ENCODE measurements at regions not wholly inside any gene's neighbourhood (a gene's known extent, or its start where the extent isn't known, plus 50 kb on each side); places are given as distances from the start of the nearest gene placed in this dataset.
"Not testable (repeated sequence)": the region's sequence is repeated elsewhere in the genome, so short reads cannot be mapped to it uniquely, and the experiment has no call there.

- H3K9me3 ChIP-seq (ENCODE audit: control insufficient read depth, insufficient read depth, low read length), result peaks cover 88% of the 10 kb centered on the region
- not testable (repeated sequence) for H3K27ac ChIP-seq (ENCODE audit: low read depth, low read length)
Observed at GRCh38 chr21:5236846-5237675, 5284.3 kb upstream of the TPTE start.

GRCh38 chr21:5240521-5240920 is 5280.9 kb upstream of the TPTE start:
- not testable (repeated sequence) for H3K36me3 ChIP-seq (ENCODE audit: control insufficient read depth, insufficient read depth, low read length); H3K4me3 ChIP-seq (ENCODE audit: low read depth, low read length); H3K9ac ChIP-seq (ENCODE audit: low read depth, low read length); H3K27ac ChIP-seq (ENCODE audit: low read depth, low read length); H3K27me3 ChIP-seq (ENCODE audit: control insufficient read depth, insufficient read depth, low read length); H3K4me1 ChIP-seq (ENCODE audit: control insufficient read depth, insufficient read depth, low read length)
- H3K9me3 ChIP-seq (ENCODE audit: control insufficient read depth, insufficient read depth, low read length), result peaks cover 83% of the 10 kb centered on the region

More at GRCh38 chr21:5236846-5237675, 5284.3 kb upstream of the TPTE start:
- H3K36me3 ChIP-seq (ENCODE audit: control insufficient read depth, insufficient read depth, low read length); H3K4me1 ChIP-seq (ENCODE audit: control insufficient read depth, insufficient read depth, low read length); H3K9ac ChIP-seq (ENCODE audit: low read depth, low read length); H3K27me3 ChIP-seq (ENCODE audit: control insufficient read depth, insufficient read depth, low read length); H3K4me3 ChIP-seq (ENCODE audit: low read depth, low read length): not testable (repeated sequence)

- H3K36me3 ChIP-seq (ENCODE audit: control insufficient read depth, insufficient read depth, low read length); H3K27ac ChIP-seq (ENCODE audit: low read depth, low read length); H3K4me3 ChIP-seq (ENCODE audit: low read depth, low read length); H3K27me3 ChIP-seq (ENCODE audit: control insufficient read depth, insufficient read depth, low read length); H3K4me1 ChIP-seq (ENCODE audit: control insufficient read depth, insufficient read depth, low read length); H3K9ac ChIP-seq (ENCODE audit: low read depth, low read length): not testable (repeated sequence)
- peaks cover 81% of the 10 kb centered on the region for H3K9me3 ChIP-seq (ENCODE audit: control insufficient read depth, insufficient read depth, low read length)
Observed at GRCh38 chr21:5242732-5243131, 5278.7 kb upstream of the TPTE start.

- H3K9ac ChIP-seq (ENCODE audit: low read depth, low read length); H3K36me3 ChIP-seq (ENCODE audit: control insufficient read depth, insufficient read depth, low read length); H3K4me3 ChIP-seq (ENCODE audit: low read depth, low read length); H3K4me1 ChIP-seq (ENCODE audit: control insufficient read depth, insufficient read depth, low read length); H3K27ac ChIP-seq (ENCODE audit: low read depth, low read length); H3K27me3 ChIP-seq (ENCODE audit: control insufficient read depth, insufficient read depth, low read length): not testable (repeated sequence)
- H3K9me3 ChIP-seq (ENCODE audit: control insufficient read depth, insufficient read depth, low read length), result peaks cover 79% of the 10 kb centered on the region
Observed at GRCh38 chr21:5243257-5243656, 5278.1 kb upstream of the TPTE start.

GRCh38 chr21:5243715-5244375 is 5277.5 kb upstream of the TPTE start:
- H3K9ac ChIP-seq (ENCODE audit: low read depth, low read length); H3K36me3 ChIP-seq (ENCODE audit: control insufficient read depth, insufficient read depth, low read length): not testable (repeated sequence)

GRCh38 chr21:5244376-5244718 is 5277.0 kb upstream of the TPTE start:
- not testable (repeated sequence) for H3K4me1 ChIP-seq (ENCODE audit: control insufficient read depth, insufficient read depth, low read length); H3K4me3 ChIP-seq (ENCODE audit: low read depth, low read length); H3K9ac ChIP-seq (ENCODE audit: low read depth, low read length); H3K36me3 ChIP-seq (ENCODE audit: control insufficient read depth, insufficient read depth, low read length); H3K27ac ChIP-seq (ENCODE audit: low read depth, low read length); H3K27me3 ChIP-seq (ENCODE audit: control insufficient read depth, insufficient read depth, low read length)
- peaks cover 75% of the 10 kb centered on the region for H3K9me3 ChIP-seq (ENCODE audit: control insufficient read depth, insufficient read depth, low read length)

More at GRCh38 chr21:5243715-5244375, 5277.5 kb upstream of the TPTE start:
- not testable (repeated sequence) for H3K4me1 ChIP-seq (ENCODE audit: control insufficient read depth, insufficient read depth, low read length); H3K27ac ChIP-seq (ENCODE audit: low read depth, low read length); H3K4me3 ChIP-seq (ENCODE audit: low read depth, low read length); H3K27me3 ChIP-seq (ENCODE audit: control insufficient read depth, insufficient read depth, low read length)
- H3K9me3 ChIP-seq (ENCODE audit: control insufficient read depth, insufficient read depth, low read length), result peaks cover 78% of the 10 kb centered on the region

GRCh38 chr21:5244954-5245353 is 5276.4 kb upstream of the TPTE start:
- H3K27ac ChIP-seq (ENCODE audit: low read depth, low read length); H3K27me3 ChIP-seq (ENCODE audit: control insufficient read depth, insufficient read depth, low read length); H3K36me3 ChIP-seq (ENCODE audit: control insufficient read depth, insufficient read depth, low read length); H3K4me1 ChIP-seq (ENCODE audit: control insufficient read depth, insufficient read depth, low read length); H3K4me3 ChIP-seq (ENCODE audit: low read depth, low read length); H3K9ac ChIP-seq (ENCODE audit: low read depth, low read length): not testable (repeated sequence)
- peaks cover 69% of the 10 kb centered on the region for H3K9me3 ChIP-seq (ENCODE audit: control insufficient read depth, insufficient read depth, low read length)

- H3K9ac ChIP-seq (ENCODE audit: low read depth, low read length); H3K36me3 ChIP-seq (ENCODE audit: control insufficient read depth, insufficient read depth, low read length); H3K27ac ChIP-seq (ENCODE audit: low read depth, low read length); H3K27me3 ChIP-seq (ENCODE audit: control insufficient read depth, insufficient read depth, low read length); H3K4me1 ChIP-seq (ENCODE audit: control insufficient read depth, insufficient read depth, low read length); H3K4me3 ChIP-seq (ENCODE audit: low read depth, low read length): not testable (repeated sequence)
- H3K9me3 ChIP-seq (ENCODE audit: control insufficient read depth, insufficient read depth, low read length), result peaks cover 65% of the 10 kb centered on the region
Observed at GRCh38 chr21:5246416-5246815, 5275.0 kb upstream of the TPTE start.

GRCh38 chr21:5247399-5247798 is 5274.0 kb upstream of the TPTE start:
- H3K4me3 ChIP-seq (ENCODE audit: low read depth, low read length); H3K27me3 ChIP-seq (ENCODE audit: control insufficient read depth, insufficient read depth, low read length): not testable (repeated sequence)
- H3K9me3 ChIP-seq (ENCODE audit: control insufficient read depth, insufficient read depth, low read length), result peaks cover 60% of the 10 kb centered on the region

GRCh38 chr21:5250128-5250527 is 5271.3 kb upstream of the TPTE start:
- H3K36me3 ChIP-seq (ENCODE audit: control insufficient read depth, insufficient read depth, low read length); H3K27me3 ChIP-seq (ENCODE audit: control insufficient read depth, insufficient read depth, low read length): not testable (repeated sequence)

More at GRCh38 chr21:5247399-5247798, 5274.0 kb upstream of the TPTE start:
- H3K9ac ChIP-seq (ENCODE audit: low read depth, low read length); H3K4me1 ChIP-seq (ENCODE audit: control insufficient read depth, insufficient read depth, low read length); H3K27ac ChIP-seq (ENCODE audit: low read depth, low read length); H3K36me3 ChIP-seq (ENCODE audit: control insufficient read depth, insufficient read depth, low read length): not testable (repeated sequence)

GRCh38 chr21:5251162-5251561 is 5270.2 kb upstream of the TPTE start:
- H3K9me3 ChIP-seq (ENCODE audit: control insufficient read depth, insufficient read depth, low read length), result peaks cover 31% of the 10 kb centered on the region
- H3K4me1 ChIP-seq (ENCODE audit: control insufficient read depth, insufficient read depth, low read length); H3K27me3 ChIP-seq (ENCODE audit: control insufficient read depth, insufficient read depth, low read length); H3K4me3 ChIP-seq (ENCODE audit: low read depth, low read length); H3K9ac ChIP-seq (ENCODE audit: low read depth, low read length); H3K36me3 ChIP-seq (ENCODE audit: control insufficient read depth, insufficient read depth, low read length); H3K27ac ChIP-seq (ENCODE audit: low read depth, low read length): not testable (repeated sequence)

More at GRCh38 chr21:5250128-5250527, 5271.3 kb upstream of the TPTE start:
- not testable (repeated sequence) for H3K9ac ChIP-seq (ENCODE audit: low read depth, low read length); H3K4me1 ChIP-seq (ENCODE audit: control insufficient read depth, insufficient read depth, low read length); H3K4me3 ChIP-seq (ENCODE audit: low read depth, low read length); H3K27ac ChIP-seq (ENCODE audit: low read depth, low read length)
- H3K9me3 ChIP-seq (ENCODE audit: control insufficient read depth, insufficient read depth, low read length), result peaks cover 41% of the 10 kb centered on the region

Data from HUES48 (cell line).